ENCODE measurements at regions not wholly inside any gene's neighbourhood (a gene's known extent, or its start where the extent isn't known, plus 50 kb on each side); places are given as distances from the start of the nearest gene placed in this dataset.

- Histone ChIP-seq H3K4me3 (no peak overlapping the region), H3K4me1 (replicated peaks) (peaks cover 12% of the 10 kb centered on the region), H3K9me3 (replicated peaks) (no peaks in the 10 kb centered on the region), H3K27ac (no peak overlapping the region), H3K27me3 (replicated peaks) (no peaks in the 10 kb centered on the region), H3K36me3 (no peaks in the 10 kb centered on the region)
- DNase-seq (ENCODE audit: low read depth in 1 of 2, low spot score in 2 of 2), result no peak
Measured at GRCh38 chr1:98340511-98340910, 321.0 kb upstream of the SNX7 start.

- Histone ChIP-seq H3K27ac (no peak overlapping the region), H3K4me3 (no peak overlapping the region), H3K27me3 (replicated peaks) (no peaks in the 10 kb centered on the region), H3K9me3 (replicated peaks) (no peaks in the 10 kb centered on the region), H3K4me1 (replicated peaks) (peaks cover 1% of the 10 kb centered on the region; the same call in 1 of the 2 replicates), H3K36me3 (no peaks in the 10 kb centered on the region)
- no peak for DNase-seq (ENCODE audit: low read depth in 1 of 2, low spot score in 2 of 2)
Measured at GRCh38 chr1:98336472-98337083, 324.9 kb upstream of the SNX7 start.

GRCh38 chr1:98333936-98334335 is 327.6 kb upstream of the SNX7 start:
- H3K27me3 ChIP-seq (replicated peaks), result no peaks in the 10 kb centered on the region
- no peaks in the 10 kb centered on the region for H3K36me3 ChIP-seq
- DNase-seq (ENCODE audit: low read depth in 1 of 2, low spot score in 2 of 2), result no peak
- H3K9me3 ChIP-seq (replicated peaks), result no peaks in the 10 kb centered on the region
- no peak overlapping the region for H3K4me3 ChIP-seq
- H3K4me1 ChIP-seq (replicated peaks), result peaks cover 9% of the 10 kb centered on the region; the same call in 1 of the 2 replicates
- no peak overlapping the region for H3K27ac ChIP-seq

- Histone ChIP-seq H3K27me3 (replicated peaks) (no peaks in the 10 kb centered on the region), H3K4me3 (no peak overlapping the region), H3K4me1 (replicated peaks) (peaks cover 12% of the 10 kb centered on the region; the same call in 1 of the 2 replicates), H3K36me3 (no peaks in the 10 kb centered on the region), H3K9me3 (replicated peaks) (no peaks in the 10 kb centered on the region), H3K27ac (no peak overlapping the region)
- DNase-seq (ENCODE audit: low read depth in 1 of 2, low spot score in 2 of 2), result no peak
Measured at GRCh38 chr1:98333406-98333805, 328.1 kb upstream of the SNX7 start.

- no peaks in the 10 kb centered on the region for H3K9me3 ChIP-seq (replicated peaks)
- H3K36me3 ChIP-seq, result no peaks in the 10 kb centered on the region
- no peak for DNase-seq (ENCODE audit: low read depth in 1 of 2, low spot score in 2 of 2)
- H3K4me3 ChIP-seq, result no peak overlapping the region
- H3K4me1 ChIP-seq (replicated peaks), result peaks cover 24% of the 10 kb centered on the region
- peak overlapping the region; percentile 4; the same call in 1 of the 2 replicates for H3K27ac ChIP-seq
- H3K27me3 ChIP-seq (replicated peaks), result no peaks in the 10 kb centered on the region
Measured at GRCh38 chr1:98331718-98332311, 329.7 kb upstream of the SNX7 start.

- no peak overlapping the region for H3K4me3 ChIP-seq
- H3K27ac ChIP-seq, result peak overlapping the region; percentile 4; the same call in 1 of the 2 replicates
- H3K36me3 ChIP-seq, result no peaks in the 10 kb centered on the region
- H3K9me3 ChIP-seq (replicated peaks), result no peaks in the 10 kb centered on the region
- peaks cover 29% of the 10 kb centered on the region for H3K4me1 ChIP-seq (replicated peaks)
- no peaks in the 10 kb centered on the region for H3K27me3 ChIP-seq (replicated peaks)
- DNase-seq (ENCODE audit: low read depth in 1 of 2, low spot score in 2 of 2), result no peak
Measured at GRCh38 chr1:98331243-98331642, 330.3 kb upstream of the SNX7 start.

GRCh38 chr1:98330224-98330623 is 331.3 kb upstream of the SNX7 start:
- Histone ChIP-seq H3K27ac (no peak overlapping the region), H3K27me3 (replicated peaks) (no peaks in the 10 kb centered on the region), H3K36me3 (no peaks in the 10 kb centered on the region), H3K4me3 (no peak overlapping the region), H3K4me1 (replicated peaks) (peaks cover 40% of the 10 kb centered on the region), H3K9me3 (replicated peaks) (no peaks in the 10 kb centered on the region)
- DNase-seq (ENCODE audit: low read depth in 1 of 2, low spot score in 2 of 2), result no peak

- Histone ChIP-seq H3K27ac (no peak overlapping the region), H3K9me3 (replicated peaks) (no peaks in the 10 kb centered on the region), H3K36me3 (no peaks in the 10 kb centered on the region), H3K27me3 (replicated peaks) (no peaks in the 10 kb centered on the region), H3K4me3 (no peak overlapping the region), H3K4me1 (replicated peaks) (peaks cover 53% of the 10 kb centered on the region)
- no peak for DNase-seq (ENCODE audit: low read depth in 1 of 2, low spot score in 2 of 2)
Measured at GRCh38 chr1:98328855-98329254, 332.7 kb upstream of the SNX7 start.

- Histone ChIP-seq H3K9me3 (replicated peaks) (no peaks in the 10 kb centered on the region), H3K27ac (peak overlapping the region; percentile 99), H3K4me3 (no peak overlapping the region), H3K27me3 (replicated peaks) (no peaks in the 10 kb centered on the region), H3K36me3 (no peaks in the 10 kb centered on the region), H3K4me1 (replicated peaks) (peaks cover 68% of the 10 kb centered on the region)
- DNase-seq (ENCODE audit: low read depth in 1 of 2, low spot score in 2 of 2), result peak; percentile 55 to 91
Measured at GRCh38 chr1:98327220-98327861, 334.2 kb upstream of the SNX7 start.

- DNase-seq (ENCODE audit: low read depth in 1 of 2, low spot score in 2 of 2), result peak; percentile 89 to 94
- H3K9me3 ChIP-seq (replicated peaks), result no peaks in the 10 kb centered on the region
- no peak overlapping the region for H3K4me3 ChIP-seq
- no peaks in the 10 kb centered on the region for H3K36me3 ChIP-seq
- peaks cover 66% of the 10 kb centered on the region for H3K4me1 ChIP-seq (replicated peaks)
- H3K27ac ChIP-seq, result peak overlapping the region; percentile 99
- H3K27me3 ChIP-seq (replicated peaks), result no peaks in the 10 kb centered on the region
Measured at GRCh38 chr1:98325646-98326440, 335.7 kb upstream of the SNX7 start.

- no peaks in the 10 kb centered on the region for H3K9me3 ChIP-seq (replicated peaks)
- H3K4me1 ChIP-seq (replicated peaks), result peaks cover 66% of the 10 kb centered on the region
- peak; percentile 93 to 94 for DNase-seq (ENCODE audit: low read depth in 1 of 2, low spot score in 2 of 2)
- no peak overlapping the region for H3K4me3 ChIP-seq
- no peaks in the 10 kb centered on the region for H3K27me3 ChIP-seq (replicated peaks)
- H3K36me3 ChIP-seq, result no peaks in the 10 kb centered on the region
- H3K27ac ChIP-seq, result peak overlapping the region; percentile 99
Measured at GRCh38 chr1:98323906-98324358, 337.6 kb upstream of the SNX7 start.

GRCh38 chr1:98323388-98323787 is 338.1 kb upstream of the SNX7 start:
- Histone ChIP-seq H3K4me1 (replicated peaks) (peaks cover 63% of the 10 kb centered on the region), H3K27me3 (replicated peaks) (no peaks in the 10 kb centered on the region), H3K4me3 (no peak overlapping the region), H3K27ac (peak overlapping the region; percentile 99), H3K36me3 (no peaks in the 10 kb centered on the region), H3K9me3 (replicated peaks) (no peaks in the 10 kb centered on the region)
- DNase-seq (ENCODE audit: low read depth in 1 of 2, low spot score in 2 of 2), result peak in 1 of 2 experiments; percentile 65

- no peak for DNase-seq (ENCODE audit: low read depth in 1 of 2, low spot score in 2 of 2)
- Histone ChIP-seq H3K27ac (peak overlapping the region; percentile 99), H3K27me3 (replicated peaks) (no peaks in the 10 kb centered on the region), H3K9me3 (replicated peaks) (no peaks in the 10 kb centered on the region), H3K4me3 (no peak overlapping the region), H3K36me3 (no peaks in the 10 kb centered on the region), H3K4me1 (replicated peaks) (peaks cover 60% of the 10 kb centered on the region)
Measured at GRCh38 chr1:98322966-98323365, 338.6 kb upstream of the SNX7 start.
